ENCODE measurements at regions not wholly inside any gene's neighbourhood (a gene's known extent, or its start where the extent isn't known, plus 50 kb on each side); places are given as distances from the start of the nearest gene placed in this dataset.
"Not testable (repeated sequence)": the region's sequence is repeated elsewhere in the genome, so short reads cannot be mapped to it uniquely, and the experiment has no call there.

- Histone ChIP-seq H3K4me3 (ENCODE audit: low read depth, low read length) (no peak overlapping the region), H3K27ac (ENCODE audit: low read depth, low read length) (no peak overlapping the region), H3K36me3 (ENCODE audit: control insufficient read depth, insufficient read depth, low read length) (no peaks in the 10 kb centered on the region), H3K4me1 (ENCODE audit: control insufficient read depth, insufficient read depth, low read length) (peaks cover 5% of the 10 kb centered on the region; the same call in 1 of the 2 replicates), H3K9ac (ENCODE audit: low read length) (no peak overlapping the region), H3K27me3 (ENCODE audit: control insufficient read depth, insufficient read depth, low read length) (no peaks in the 10 kb centered on the region), H3K9me3 (ENCODE audit: control insufficient read depth, insufficient read depth, low read depth, low read length) (no peaks in the 10 kb centered on the region)
Observed at GRCh38 chr6:4439159-4439558, 303.8 kb upstream of the ECI2 start.

- H3K9ac ChIP-seq (ENCODE audit: low read length) = no peak overlapping the region
- peaks cover 5% of the 10 kb centered on the region; the same call in 1 of the 2 replicates for H3K4me1 ChIP-seq (ENCODE audit: control insufficient read depth, insufficient read depth, low read length)
- H3K4me3 ChIP-seq (ENCODE audit: low read depth, low read length) = no peak overlapping the region
- no peak overlapping the region for H3K27ac ChIP-seq (ENCODE audit: low read depth, low read length)
- H3K36me3 ChIP-seq (ENCODE audit: control insufficient read depth, insufficient read depth, low read length) = no peaks in the 10 kb centered on the region
- no peaks in the 10 kb centered on the region for H3K27me3 ChIP-seq (ENCODE audit: control insufficient read depth, insufficient read depth, low read length)
- no peaks in the 10 kb centered on the region for H3K9me3 ChIP-seq (ENCODE audit: control insufficient read depth, insufficient read depth, low read depth, low read length)
Observed at GRCh38 chr6:4437342-4437741, 302.0 kb upstream of the ECI2 start.

GRCh38 chr6:4435981-4436445, 300.6 kb upstream of the ECI2 start:
- Histone ChIP-seq H3K27me3 (ENCODE audit: control insufficient read depth, insufficient read depth, low read length) (no peaks in the 10 kb centered on the region), H3K27ac (ENCODE audit: low read depth, low read length) (no peak overlapping the region), H3K9me3 (ENCODE audit: control insufficient read depth, insufficient read depth, low read depth, low read length) (no peaks in the 10 kb centered on the region), H3K36me3 (ENCODE audit: control insufficient read depth, insufficient read depth, low read length) (no peaks in the 10 kb centered on the region), H3K9ac (ENCODE audit: low read length) (no peak overlapping the region), H3K4me3 (ENCODE audit: low read depth, low read length) (no peak overlapping the region), H3K4me1 (ENCODE audit: control insufficient read depth, insufficient read depth, low read length) (peaks cover 5% of the 10 kb centered on the region; the same call in 1 of the 2 replicates)

- Histone ChIP-seq H3K4me1 (ENCODE audit: control insufficient read depth, insufficient read depth, low read length) (peaks cover 5% of the 10 kb centered on the region; the same call in 1 of the 2 replicates), H3K9ac (ENCODE audit: low read length) (no peak overlapping the region), H3K9me3 (ENCODE audit: control insufficient read depth, insufficient read depth, low read depth, low read length) (0 out of 2 replicates have a peak, but pooled peaks cover 3% of the 10 kb centered on the region), H3K36me3 (ENCODE audit: control insufficient read depth, insufficient read depth, low read length) (no peaks in the 10 kb centered on the region), H3K27me3 (ENCODE audit: control insufficient read depth, insufficient read depth, low read length) (no peaks in the 10 kb centered on the region), H3K4me3 (ENCODE audit: low read depth, low read length) (no peak overlapping the region), H3K27ac (ENCODE audit: low read depth, low read length) (no peak overlapping the region)
Observed at GRCh38 chr6:4434655-4435054, 299.3 kb upstream of the ECI2 start.

- Histone ChIP-seq H3K36me3 (ENCODE audit: control insufficient read depth, insufficient read depth, low read length) (no peaks in the 10 kb centered on the region), H3K4me1 (ENCODE audit: control insufficient read depth, insufficient read depth, low read length) (peaks cover 5% of the 10 kb centered on the region; the same call in 1 of the 2 replicates), H3K4me3 (ENCODE audit: low read depth, low read length) (no peak overlapping the region), H3K27me3 (ENCODE audit: control insufficient read depth, insufficient read depth, low read length) (no peaks in the 10 kb centered on the region), H3K9ac (ENCODE audit: low read length) (no peak overlapping the region), H3K27ac (ENCODE audit: low read depth, low read length) (no peak overlapping the region), H3K9me3 (ENCODE audit: control insufficient read depth, insufficient read depth, low read depth, low read length) (0 out of 2 replicates have a peak, but pooled peaks cover 5% of the 10 kb centered on the region)
Observed at GRCh38 chr6:4433199-4433598, 297.8 kb upstream of the ECI2 start.

GRCh38 chr6:4426968-4427367, 291.6 kb upstream of the ECI2 start:
- no peak overlapping the region for H3K4me3 ChIP-seq (ENCODE audit: low read depth, low read length)
- H3K27ac ChIP-seq (ENCODE audit: low read depth, low read length) = no peak overlapping the region
- peaks cover 11% of the 10 kb centered on the region for H3K9me3 ChIP-seq (ENCODE audit: control insufficient read depth, insufficient read depth, low read depth, low read length)
- no peaks in the 10 kb centered on the region for H3K36me3 ChIP-seq (ENCODE audit: control insufficient read depth, insufficient read depth, low read length)
- H3K27me3 ChIP-seq (ENCODE audit: control insufficient read depth, insufficient read depth, low read length) = no peaks in the 10 kb centered on the region
- peaks cover 6% of the 10 kb centered on the region; the same call in 1 of the 2 replicates for H3K4me1 ChIP-seq (ENCODE audit: control insufficient read depth, insufficient read depth, low read length)
- no peak overlapping the region for H3K9ac ChIP-seq (ENCODE audit: low read length)

- no peak overlapping the region for H3K27ac ChIP-seq (ENCODE audit: low read depth, low read length)
- H3K9ac ChIP-seq (ENCODE audit: low read length) = no peak overlapping the region
- peaks cover 6% of the 10 kb centered on the region for H3K9me3 ChIP-seq (ENCODE audit: control insufficient read depth, insufficient read depth, low read depth, low read length)
- no peaks in the 10 kb centered on the region for H3K36me3 ChIP-seq (ENCODE audit: control insufficient read depth, insufficient read depth, low read length)
- peaks cover 5% of the 10 kb centered on the region; the same call in 1 of the 2 replicates for H3K4me1 ChIP-seq (ENCODE audit: control insufficient read depth, insufficient read depth, low read length)
- H3K4me3 ChIP-seq (ENCODE audit: low read depth, low read length) = no peak overlapping the region
- H3K27me3 ChIP-seq (ENCODE audit: control insufficient read depth, insufficient read depth, low read length) = no peaks in the 10 kb centered on the region
Observed at GRCh38 chr6:4421837-4422236, 286.5 kb upstream of the ECI2 start.

- no peaks in the 10 kb centered on the region for H3K27me3 ChIP-seq (ENCODE audit: control insufficient read depth, insufficient read depth, low read length)
- H3K4me1 ChIP-seq (ENCODE audit: control insufficient read depth, insufficient read depth, low read length) = no peaks in the 10 kb centered on the region
- no peak overlapping the region for H3K4me3 ChIP-seq (ENCODE audit: low read depth, low read length)
- no peaks in the 10 kb centered on the region for H3K36me3 ChIP-seq (ENCODE audit: control insufficient read depth, insufficient read depth, low read length)
- peaks cover 6% of the 10 kb centered on the region for H3K9me3 ChIP-seq (ENCODE audit: control insufficient read depth, insufficient read depth, low read depth, low read length)
- H3K9ac ChIP-seq (ENCODE audit: low read length) = no peak overlapping the region
- no peak overlapping the region for H3K27ac ChIP-seq (ENCODE audit: low read depth, low read length)
Observed at GRCh38 chr6:4420160-4420865, 284.9 kb upstream of the ECI2 start.

- no peaks in the 10 kb centered on the region for H3K4me1 ChIP-seq (ENCODE audit: control insufficient read depth, insufficient read depth, low read length)
- no peak overlapping the region for H3K4me3 ChIP-seq (ENCODE audit: low read depth, low read length)
- peaks cover 4% of the 10 kb centered on the region; the same call in 1 of the 2 replicates for H3K9me3 ChIP-seq (ENCODE audit: control insufficient read depth, insufficient read depth, low read depth, low read length)
- no peak overlapping the region for H3K9ac ChIP-seq (ENCODE audit: low read length)
- no peaks in the 10 kb centered on the region for H3K27me3 ChIP-seq (ENCODE audit: control insufficient read depth, insufficient read depth, low read length)
- no peaks in the 10 kb centered on the region for H3K36me3 ChIP-seq (ENCODE audit: control insufficient read depth, insufficient read depth, low read length)
- H3K27ac ChIP-seq (ENCODE audit: low read depth, low read length) = no peak overlapping the region
Observed at GRCh38 chr6:4415549-4415948, 280.2 kb upstream of the ECI2 start.

GRCh38 chr6:4414078-4414477, 278.7 kb upstream of the ECI2 start:
- not testable (repeated sequence) for H3K9me3 ChIP-seq (ENCODE audit: control insufficient read depth, insufficient read depth, low read depth, low read length); H3K36me3 ChIP-seq (ENCODE audit: control insufficient read depth, insufficient read depth, low read length); H3K27me3 ChIP-seq (ENCODE audit: control insufficient read depth, insufficient read depth, low read length); H3K4me3 ChIP-seq (ENCODE audit: low read depth, low read length); H3K9ac ChIP-seq (ENCODE audit: low read length); H3K4me1 ChIP-seq (ENCODE audit: control insufficient read depth, insufficient read depth, low read length); H3K27ac ChIP-seq (ENCODE audit: low read depth, low read length)

GRCh38 chr6:4413073-4413472, 277.7 kb upstream of the ECI2 start:
- no peak overlapping the region for H3K4me3 ChIP-seq (ENCODE audit: low read depth, low read length)
- peaks cover 4% of the 10 kb centered on the region; the same call in 1 of the 2 replicates for H3K9me3 ChIP-seq (ENCODE audit: control insufficient read depth, insufficient read depth, low read depth, low read length)
- H3K27ac ChIP-seq (ENCODE audit: low read depth, low read length) = no peak overlapping the region
- no peaks in the 10 kb centered on the region for H3K27me3 ChIP-seq (ENCODE audit: control insufficient read depth, insufficient read depth, low read length)
- H3K36me3 ChIP-seq (ENCODE audit: control insufficient read depth, insufficient read depth, low read length) = no peaks in the 10 kb centered on the region
- H3K4me1 ChIP-seq (ENCODE audit: control insufficient read depth, insufficient read depth, low read length) = no peaks in the 10 kb centered on the region
- H3K9ac ChIP-seq (ENCODE audit: low read length) = no peak overlapping the region

Data from HUES6 (cell line).